ENCODE measurements at regions not wholly inside any gene's neighbourhood (a gene's known extent, or its start where the extent isn't known, plus 50 kb on each side); places are given as distances from the start of the nearest gene placed in this dataset.

DNA sequence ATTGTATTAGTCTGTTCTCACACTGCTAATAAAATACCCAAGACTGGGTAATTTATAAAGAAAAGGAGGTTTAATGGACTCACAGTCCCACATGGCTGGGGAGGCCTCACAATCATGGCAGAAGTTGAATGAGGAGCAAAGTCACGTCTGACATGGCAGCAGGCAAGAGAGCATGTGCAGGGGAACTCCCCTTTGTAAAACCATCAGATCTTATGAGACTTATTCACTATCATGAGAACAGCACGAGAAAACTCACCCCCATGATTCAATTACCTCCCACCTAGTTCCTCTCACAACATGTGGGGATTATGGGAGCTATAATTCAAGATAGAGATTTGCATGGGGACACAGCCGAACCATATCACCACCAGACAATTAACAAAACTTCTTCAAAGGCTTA, 84.4 kb upstream of the ANKRD1 start:
- DNase-seq: peak; percentile 11

DNA sequence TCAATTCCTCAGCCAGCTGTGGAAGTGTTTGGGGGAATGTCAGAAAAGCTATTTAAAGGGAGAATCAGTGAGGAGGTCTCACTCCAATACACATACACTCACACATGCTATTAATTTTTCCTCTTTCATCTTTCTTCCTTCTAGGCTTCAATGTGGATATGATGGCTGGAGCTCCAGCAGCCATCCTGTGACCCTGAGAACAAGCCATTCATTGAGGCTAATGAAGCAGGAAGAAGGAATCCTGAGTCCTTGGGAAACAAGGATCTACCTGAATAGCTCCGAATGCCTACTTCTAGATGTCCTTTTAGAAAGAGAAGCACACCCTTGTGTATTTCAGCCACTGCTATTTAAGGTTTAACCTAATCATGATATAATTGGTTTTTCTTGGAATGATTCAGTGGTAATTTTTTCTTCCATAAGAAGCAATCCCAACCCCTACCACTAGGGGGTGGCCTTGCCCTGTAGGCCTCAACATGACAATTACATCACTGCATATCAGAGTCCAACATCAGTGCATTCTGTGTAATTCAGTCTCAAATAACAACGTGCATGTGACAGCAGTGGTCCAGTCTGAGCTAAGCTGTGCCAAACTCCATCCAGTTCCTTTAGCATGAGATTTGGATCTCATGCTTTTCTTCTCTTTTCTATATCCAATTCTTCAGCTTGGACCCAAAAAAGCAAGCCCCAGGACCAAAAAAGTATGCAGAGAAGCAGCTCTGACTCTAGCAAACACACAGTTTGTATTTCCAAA, 85.3 kb upstream of the ANKRD1 start:
- DNase-seq: peak; percentile 87

DNA sequence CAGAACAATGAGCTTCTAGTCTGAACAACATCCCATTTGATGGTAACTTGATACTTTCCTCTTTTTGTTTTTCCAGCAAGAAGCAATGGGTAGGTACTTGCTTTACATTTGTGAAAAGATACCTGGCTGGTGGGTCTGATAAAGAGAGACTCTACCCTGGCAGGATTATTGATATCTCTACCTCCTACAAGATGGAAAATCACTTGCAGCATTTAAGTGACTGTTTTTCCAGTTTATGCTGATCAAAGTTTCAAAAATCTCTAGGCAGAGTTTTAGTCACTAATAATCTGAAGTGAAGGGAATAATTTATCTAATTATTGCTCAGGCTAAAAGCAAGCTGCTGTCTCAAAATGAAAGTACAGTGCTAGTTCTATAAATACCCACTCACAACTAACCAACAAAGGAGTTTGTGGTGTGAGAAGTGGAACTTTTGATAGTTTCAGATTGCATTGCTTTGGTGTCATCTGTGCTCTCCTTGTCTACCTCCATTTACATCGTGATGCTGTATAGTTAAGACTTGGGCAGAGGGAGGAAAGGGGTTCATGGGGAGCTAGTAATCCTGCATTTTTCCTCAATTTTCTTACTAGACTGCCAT, 86.0 kb upstream of the ANKRD1 start:
- peak; percentile 78 for DNase-seq

DNA sequence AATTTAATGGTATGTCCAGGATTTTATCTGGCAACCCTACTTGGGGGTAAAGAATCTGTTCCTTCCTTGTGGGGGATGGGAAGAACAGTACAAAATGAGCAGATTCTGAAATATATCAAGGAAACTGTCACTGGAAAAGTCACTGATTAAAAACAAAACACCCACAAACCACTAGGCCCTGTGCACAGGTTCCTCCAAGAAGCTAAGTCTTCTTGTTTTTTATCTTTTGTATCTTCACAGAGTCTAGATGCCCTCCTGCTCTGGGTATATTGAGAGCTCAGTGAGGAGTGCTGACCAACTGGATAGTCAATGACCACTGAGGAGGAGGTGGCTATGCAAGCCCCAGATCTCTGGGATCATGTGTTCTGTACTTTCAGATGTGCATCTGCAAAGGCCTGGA, 86.8 kb upstream of the ANKRD1 start:
- DNase-seq: peak; percentile 70

DNA sequence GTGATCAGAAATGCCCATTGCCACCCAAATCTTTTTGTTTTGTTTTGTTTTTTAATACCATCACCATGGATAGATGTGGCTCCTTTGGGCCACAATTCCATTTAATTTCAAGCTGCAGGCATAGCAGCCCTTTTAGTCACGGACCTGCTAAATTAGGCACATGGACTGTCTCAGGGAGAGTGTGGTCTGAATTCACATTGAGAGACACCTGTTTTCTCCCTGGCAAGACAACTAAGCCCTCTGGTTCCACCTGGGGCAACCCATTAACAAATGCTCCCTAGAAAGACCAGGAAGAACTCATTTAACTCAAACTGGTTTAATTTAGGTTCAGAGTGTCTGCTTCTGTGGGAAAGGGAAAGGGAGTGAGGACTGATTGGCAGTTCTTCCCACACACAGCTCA, 88.2 kb upstream of the ANKRD1 start:
- no peak for DNase-seq

DNA sequence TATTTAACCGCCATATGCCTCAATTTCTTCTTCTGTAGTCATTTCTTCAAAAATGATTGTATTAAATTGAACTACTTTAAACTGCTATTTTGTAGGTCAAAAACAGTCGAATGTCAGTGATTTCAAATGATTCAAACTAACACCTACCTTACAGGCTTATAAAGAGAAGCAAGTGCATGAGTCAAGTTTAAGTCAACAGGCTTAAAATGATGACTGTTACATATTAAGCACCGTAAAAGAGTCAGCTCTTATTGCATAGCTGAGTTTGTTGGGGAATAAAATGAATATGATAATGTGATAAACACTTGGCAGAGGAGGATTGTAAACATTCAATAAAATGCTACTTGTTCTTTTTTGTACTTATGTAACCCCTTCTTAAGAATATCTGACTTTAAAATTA, 90.1 kb upstream of the ANKRD1 start:
- DNase-seq: no peak

DNA sequence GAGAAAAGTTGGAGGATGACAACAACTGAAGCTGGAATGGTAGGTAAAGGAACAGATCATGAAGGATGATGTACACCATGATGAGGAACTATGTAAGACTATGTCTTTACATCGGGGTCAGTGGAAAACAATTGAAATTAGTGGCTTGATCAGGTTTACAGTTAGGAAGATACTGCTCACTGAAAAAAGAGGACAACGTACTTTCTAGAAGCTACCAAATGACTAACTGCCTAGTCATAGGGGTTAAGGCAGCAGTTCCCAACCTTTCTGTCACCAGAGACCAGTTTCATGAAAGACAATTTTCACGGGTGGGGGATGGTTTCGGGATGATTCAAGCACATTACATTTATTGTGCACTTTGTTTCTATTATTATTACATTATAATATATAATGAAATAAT, 91.6 kb upstream of the ANKRD1 start:
- DNase-seq: no peak

DNA sequence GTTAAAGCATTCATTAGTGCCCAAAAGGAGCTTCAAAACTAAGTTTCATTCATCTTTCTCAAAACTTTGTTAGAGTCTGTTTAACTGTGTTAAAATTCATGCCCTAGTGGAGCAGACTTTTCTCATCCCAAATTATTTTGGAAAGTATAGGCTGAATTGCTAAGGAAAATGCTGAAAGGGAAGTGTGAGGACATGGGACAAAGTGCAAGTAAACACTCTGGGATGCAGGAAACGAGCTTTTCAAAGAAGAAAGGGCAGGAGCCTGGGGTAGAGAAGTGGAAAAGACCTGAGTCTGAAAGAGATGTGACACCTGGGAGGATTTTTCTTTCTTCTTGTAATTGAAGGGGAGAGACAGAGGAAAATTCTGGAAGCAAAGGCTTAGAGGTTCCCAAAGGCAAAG, 93.1 kb upstream of the ANKRD1 start:
- no peak for DNase-seq

DNA sequence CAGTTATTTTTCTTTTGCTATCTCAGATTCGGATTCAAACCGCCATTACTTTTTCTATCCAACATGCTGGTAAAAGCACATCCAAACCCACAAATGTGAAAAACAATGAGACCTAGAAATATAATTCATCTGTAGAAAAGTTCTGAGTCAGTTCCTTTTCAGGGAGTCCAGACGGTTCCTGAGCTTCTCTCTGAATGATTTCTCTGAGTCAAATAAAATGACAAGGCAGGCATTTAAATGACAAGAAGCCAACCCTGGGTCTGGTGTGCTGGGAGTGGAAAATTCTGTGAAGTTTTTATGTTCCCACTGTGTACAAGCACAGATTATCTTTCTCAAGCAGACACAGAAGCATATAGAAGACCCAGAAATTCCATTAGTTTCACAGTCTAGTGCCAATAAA, 96.3 kb upstream of the ANKRD1 start:
- peak; percentile 56 for DNase-seq

DNA sequence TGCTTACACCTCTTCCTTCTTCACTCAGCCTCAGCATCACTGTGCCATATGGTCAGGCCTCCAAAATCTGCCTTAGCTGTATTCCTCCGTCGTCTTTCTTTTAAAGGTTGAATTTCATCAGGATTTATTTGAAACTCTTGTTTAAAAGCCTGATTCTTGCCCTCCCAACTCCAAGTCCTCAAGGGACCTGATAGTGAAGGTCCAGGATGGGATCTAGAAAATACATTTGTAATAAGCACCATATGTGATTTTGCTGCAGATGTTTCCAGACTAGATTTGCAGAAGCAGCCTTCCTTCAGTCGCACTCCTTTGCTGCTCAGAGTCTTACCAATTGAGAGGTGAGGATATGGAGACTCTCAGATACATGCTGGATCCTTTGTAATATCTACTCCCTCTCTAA, 101.0 kb upstream of the ANKRD1 start:
- DNase-seq: no peak

DNA sequence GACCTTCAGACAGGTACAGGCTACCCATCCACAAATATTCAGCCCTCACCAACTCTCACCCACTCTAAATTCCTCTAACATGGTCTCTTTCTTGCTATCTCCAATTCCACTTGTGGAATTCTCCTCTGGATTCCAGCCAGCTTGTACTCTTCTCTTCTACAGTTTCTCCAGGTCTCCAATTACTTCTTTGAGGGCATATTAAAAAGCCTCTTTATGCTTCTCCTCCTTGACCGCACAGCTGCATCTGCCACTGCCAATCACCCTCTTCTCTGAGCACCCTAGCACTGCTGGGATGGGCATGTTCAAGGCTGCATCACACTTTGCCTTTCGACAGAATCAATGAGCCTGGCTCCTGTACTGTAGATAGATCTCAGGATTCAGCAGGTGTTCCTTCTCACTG, 101.5 kb upstream of the ANKRD1 start:
- DNase-seq: no peak

DNA sequence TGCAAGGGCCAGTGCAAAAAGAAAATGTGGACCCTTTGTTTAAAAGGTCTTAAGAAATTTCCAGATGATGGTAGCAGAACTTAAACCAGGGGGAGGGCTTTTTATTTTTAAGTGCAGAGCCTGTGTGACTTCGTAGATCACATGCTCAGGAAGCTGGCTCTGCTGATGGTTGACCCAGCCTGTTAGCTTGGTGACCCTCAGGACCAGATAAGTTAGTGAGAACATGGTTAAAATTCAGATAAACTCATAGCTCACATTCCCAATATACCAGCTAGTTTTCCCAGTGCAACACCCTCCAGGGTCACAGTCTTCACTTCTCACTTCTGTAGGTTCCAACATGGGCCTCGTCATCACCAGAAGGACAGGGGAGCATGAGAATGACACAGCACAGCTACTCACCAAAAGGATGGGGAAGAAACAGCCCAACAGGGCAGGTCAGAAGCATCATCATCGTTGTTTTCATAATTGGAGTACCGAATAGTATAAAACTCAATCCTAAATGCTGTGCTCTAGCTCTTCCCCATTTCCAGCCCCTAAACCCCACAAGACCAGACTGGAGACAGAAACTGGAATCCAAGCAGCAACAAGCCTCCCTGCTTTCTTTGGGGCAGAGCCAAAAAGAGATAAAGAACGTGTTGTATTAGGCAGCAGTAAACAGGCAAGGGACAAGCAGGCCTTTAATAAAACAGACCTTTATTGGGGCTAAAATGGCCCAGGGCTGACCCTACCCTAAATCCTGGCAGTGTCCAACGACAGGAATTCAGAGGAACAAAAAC, 102.2 kb upstream of the ANKRD1 start:
- DNase-seq: no peak

DNA sequence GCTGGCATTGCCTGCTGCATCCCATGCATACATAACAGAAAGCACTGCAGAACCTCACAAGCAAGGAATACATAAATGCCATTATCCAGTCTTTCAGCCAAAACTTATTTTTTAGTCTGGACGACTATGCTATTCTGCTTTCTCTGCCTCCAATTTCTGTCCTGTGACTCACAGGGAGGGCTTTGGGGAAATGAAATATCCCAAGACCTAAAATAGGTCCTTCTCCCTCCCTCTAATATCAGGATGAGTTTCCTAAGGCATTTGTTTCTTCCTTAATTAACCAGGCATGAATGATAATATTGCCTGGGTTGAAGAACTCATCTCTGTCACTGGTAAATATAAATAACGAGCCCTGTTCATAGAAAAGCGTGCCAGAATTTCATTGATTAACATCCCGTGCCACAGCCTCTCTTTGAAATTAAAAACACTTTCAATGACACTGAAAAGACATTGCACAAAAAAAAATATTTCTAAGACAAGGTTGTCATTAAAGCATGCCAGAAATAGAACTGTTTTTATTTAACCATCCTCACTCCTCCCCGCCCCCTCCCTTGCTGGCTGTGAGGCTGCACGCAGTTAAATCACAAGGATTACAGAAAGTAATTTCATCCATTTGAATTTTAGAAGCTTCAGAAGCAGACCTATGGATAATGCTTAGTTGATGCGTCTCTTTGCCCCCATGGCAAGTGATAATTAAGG, 103.0 kb upstream of the ANKRD1 start:
- no peak for DNase-seq

DNA sequence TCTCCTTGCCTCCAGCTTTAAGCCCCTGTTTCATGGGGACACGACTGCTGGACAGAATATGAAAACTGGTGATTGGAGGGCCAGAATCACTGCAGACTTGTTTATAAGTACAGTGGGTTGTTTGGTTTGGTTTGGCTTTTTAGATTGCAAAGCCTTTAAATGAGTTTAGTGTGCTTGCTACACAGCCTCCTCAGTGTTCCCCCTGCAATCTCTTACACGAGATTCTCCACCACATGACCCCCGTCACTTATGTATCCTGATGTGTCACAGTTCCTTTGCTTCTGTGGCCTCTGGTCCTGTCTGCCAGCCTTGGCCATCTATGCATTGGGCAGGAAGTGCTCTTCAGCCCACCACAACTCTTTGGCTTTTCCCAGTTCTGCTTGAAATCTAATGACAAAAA, 103.7 kb upstream of the ANKRD1 start:
- no peak for DNase-seq

DNA sequence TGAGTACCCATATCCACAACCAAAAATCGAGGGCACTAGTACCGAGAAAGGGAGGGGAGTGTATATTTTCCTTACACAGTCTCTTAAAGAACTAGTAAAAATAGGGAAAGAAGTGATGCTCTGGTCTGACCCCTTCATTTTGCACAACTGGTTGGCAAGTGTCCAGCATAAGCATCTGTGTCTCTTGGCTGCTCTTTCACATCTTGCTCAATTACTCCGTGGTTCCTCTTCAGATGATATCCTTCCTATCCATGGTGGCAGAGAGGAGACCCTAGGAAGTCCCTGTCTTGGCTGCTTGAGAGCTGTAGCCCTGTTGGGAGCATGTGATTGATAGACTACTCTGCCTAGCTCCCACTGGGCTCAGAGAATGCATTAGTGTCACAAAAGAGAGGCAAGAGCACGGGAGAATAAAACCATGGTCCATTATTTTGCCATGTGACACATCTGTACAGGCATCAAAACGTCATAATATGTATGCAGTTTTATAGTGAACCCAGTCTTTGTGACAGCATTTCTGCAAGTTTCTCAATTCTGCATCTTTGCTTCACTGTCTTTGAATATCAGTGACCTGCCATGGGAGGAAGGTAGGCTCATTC, 111.8 kb upstream of the ANKRD1 start:
- no peak for DNase-seq

DNA sequence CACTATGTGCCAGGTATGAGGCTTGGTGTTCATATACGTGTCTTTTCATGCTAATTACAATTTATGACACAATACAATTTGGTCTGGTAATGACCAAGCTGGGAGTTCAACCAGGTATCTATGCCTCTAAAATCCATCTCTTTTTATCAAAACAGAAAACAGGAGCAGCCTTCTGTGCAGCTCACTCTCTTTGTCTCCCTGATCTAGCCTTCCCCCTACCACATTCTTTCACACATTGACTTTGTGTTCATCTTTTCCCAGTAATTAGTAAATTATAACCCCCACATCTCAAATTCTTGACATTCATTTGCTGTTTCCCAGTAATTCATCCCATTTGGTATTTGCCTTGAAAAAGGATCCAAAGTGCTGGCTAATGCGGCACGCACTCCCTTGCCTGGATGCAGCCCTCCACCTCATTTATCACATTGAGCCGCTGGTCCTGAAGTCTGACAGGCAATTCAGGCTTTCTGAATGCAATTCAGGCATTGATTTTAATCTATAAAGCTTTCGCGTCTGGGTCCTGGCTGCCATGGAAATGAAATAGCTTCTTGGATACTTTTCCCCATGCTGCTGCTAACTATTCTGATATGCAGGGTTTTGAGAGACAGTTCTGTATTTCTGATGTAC, 112.5 kb upstream of the ANKRD1 start:
- DNase-seq: no peak

DNA sequence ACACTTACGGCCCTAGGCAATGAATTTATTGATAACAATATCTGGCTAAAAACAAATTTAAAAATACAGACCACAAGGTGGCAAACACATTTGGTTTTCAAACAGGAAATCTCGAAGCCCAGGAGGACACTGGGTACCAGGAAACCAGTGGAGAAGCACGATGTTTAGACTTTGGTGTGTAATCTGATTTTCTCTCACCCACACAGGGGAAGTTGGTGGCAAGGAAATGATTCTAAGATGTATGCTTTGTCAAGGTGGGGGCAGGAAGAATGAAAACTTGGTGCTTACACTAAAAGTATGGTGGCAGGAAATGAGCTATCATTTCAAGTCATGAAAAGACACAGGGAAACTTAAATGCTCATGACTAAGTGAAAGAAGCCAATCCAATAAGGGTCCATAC, 113.2 kb upstream of the ANKRD1 start:
- DNase-seq: peak; percentile 66

DNA sequence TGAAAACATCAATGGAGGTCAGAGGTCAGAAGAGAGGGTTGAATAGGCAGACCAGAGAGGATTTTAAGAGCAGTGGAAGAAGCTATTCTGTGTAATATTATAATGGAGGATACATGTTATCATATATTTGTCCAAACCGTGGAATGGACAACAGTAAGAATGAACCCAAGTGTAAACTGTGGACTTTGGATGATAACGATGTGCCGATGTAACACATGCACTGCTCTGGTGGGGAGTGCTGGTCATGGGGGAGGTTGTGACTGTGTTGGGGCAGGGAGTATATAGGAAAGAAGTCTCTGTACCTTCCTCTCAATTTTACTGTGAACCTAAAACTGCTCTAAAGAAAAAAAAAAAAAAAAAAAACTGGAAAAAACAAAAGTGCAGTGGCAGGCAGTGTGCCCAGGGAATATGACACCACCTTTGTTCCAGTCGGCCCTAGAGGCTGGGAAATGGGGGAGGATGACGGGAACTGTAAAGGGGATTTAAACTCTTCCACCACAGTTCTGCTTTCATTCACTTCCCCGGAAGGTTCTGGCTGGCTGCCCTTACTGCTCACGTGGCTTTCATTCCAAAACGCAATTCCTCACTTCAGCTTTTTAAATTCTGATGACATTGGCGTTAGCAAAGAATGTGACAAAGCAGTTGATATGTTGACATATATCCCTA, 113.7 kb upstream of the ANKRD1 start:
- DNase-seq: no peak

DNA sequence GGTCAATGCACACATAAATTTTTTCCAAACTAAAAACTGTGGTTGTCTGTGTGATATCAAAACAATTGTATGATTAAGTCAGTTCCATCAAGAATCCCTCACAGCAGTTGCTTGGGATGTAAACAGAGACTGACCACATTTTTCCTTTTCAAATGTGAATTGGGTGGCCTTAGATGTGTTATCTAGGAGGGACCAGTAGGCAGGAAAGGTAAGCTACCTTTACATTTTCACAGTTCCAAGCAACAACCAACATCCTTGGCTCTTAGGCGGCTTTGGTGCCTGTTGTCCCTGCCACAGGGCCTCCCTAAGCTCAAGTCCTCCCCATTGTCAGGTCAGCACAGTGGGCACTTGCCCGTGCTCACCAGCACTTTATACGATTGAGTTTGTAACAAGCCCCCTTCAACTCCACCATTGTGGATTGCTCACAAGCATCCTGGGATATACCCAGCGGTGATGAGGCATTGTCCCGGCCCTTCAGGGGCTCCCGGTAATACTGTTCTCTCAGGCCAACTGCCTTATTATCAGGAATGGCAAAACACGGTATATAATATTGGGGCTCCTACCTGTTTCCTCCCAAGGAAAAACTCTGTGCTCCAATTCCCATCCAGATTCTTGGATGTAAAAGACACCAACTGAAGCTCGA, 114.9 kb upstream of the ANKRD1 start:
- no peak for DNase-seq

DNA sequence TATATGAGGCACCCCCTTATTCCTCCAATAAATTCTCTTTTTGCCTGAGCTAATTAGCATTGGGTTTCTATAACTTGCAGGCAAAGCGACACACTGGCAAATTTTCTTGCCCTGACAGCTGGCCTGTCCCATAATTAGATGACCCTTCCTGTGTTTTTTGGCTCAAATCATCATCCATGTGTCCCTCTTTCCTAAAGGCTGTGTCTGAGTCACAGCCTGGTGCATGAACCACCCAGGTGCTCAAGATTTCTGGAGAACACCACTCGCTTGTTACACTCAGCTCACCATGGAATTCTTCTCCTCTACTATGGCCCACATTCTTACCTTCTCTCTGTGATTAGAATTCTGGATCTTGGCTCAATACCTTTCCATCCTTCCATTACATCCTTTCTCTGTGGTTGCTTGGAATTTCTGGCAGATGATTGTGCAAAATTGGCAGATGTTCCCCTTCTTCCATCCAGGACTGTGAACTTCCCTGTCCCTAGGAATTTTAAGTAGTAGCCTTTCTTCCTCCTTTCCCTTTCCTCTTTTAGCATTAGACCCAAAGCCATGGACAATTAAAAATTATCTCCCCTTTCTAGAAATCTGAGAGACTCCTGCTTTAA, 116.0 kb upstream of the ANKRD1 start:
- DNase-seq: no peak

DNA sequence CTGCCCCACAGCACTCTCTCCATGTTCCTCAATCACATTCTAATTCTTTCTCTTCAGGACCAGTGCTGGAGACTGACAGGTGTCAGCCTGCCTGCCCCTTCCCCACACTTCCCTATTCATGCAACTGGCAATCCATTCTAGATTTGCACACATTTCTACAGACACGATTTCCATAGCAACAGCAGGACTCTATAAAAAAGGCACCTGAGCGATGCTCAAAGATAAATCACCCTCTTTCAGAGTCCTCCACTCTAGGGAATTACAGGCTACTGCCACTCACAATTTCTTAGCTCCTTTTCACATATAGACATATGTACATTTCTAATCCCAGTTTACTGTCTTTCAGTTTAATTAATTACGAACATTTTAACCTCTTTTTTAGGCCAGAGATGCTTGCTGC, 118.1 kb upstream of the ANKRD1 start:
- DNase-seq: no peak
